Gastrocnemius medialis (tissue), 4 donors: ENCODE measurements at regions not wholly inside any gene's neighbourhood (a gene's known extent, or its start where the extent isn't known, plus 50 kb on each side); places are given as distances from the start of the nearest gene placed in this dataset.

Experiments
- POLR2A ChIP-seq, 2 donors: fragments of 450-650 bp; IDR thresholded peaks; one replicate each; pipeline ENCODE4 v1.6.1; 2017; ENCODE audit warnings: antibody characterized with exemption in 2 of 2, mild to moderate bottlenecking in 2 of 2, moderate library complexity in 2 of 2
- TF ChIP-seq, protein P1 (sequence below), 5 experiments: fragments of 450-650 bp in 3 of 5; fragments of 200-600 bp in 2 of 5; sonication (generic) in 2 of 5; IDR thresholded peaks in 4 of 5; conservative IDR thresholded peaks in 1 of 5; 1 replicate in 4 of 5; 2 replicates in 1 of 5; pipeline ENCODE4 v1.5.1; 2016 to 2019; ENCODE audit warnings: antibody characterized with exemption in 5 of 5, mild to moderate bottlenecking in 3 of 5, moderate library complexity in 3 of 5

DNA sequence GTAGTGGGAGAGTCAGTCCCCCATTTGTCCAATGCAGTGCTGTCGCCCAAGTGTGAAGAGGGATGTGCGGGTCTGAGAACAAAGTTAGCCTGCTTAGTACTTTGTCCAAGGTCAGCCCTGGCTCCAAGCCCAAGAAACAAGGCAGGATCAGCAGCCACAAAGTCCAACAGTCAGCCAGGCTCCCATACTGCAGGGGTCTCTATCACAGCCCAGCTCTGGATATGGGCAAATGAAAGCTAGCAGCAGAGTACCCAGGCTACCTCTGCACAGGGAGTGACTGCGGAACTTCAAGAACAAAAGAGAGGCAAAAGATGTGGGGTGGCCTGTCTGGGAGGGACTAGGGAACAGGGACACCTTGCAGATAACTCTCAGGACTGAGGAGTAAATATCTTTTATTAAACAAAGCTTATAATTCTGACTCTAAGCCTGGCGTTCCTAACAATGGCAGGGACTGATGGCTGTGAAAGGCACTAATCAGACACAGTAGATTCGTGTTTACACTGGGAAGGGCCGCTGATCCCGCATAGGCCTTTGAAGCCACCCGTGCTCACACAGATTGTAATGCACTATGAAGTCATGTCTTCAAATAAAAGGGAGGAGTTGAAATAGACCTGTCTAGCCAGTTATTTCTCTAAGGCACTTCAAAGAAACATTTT, 91.0 kb upstream of the EEA1 start:
- TF ChIP-seq, protein P1, sequence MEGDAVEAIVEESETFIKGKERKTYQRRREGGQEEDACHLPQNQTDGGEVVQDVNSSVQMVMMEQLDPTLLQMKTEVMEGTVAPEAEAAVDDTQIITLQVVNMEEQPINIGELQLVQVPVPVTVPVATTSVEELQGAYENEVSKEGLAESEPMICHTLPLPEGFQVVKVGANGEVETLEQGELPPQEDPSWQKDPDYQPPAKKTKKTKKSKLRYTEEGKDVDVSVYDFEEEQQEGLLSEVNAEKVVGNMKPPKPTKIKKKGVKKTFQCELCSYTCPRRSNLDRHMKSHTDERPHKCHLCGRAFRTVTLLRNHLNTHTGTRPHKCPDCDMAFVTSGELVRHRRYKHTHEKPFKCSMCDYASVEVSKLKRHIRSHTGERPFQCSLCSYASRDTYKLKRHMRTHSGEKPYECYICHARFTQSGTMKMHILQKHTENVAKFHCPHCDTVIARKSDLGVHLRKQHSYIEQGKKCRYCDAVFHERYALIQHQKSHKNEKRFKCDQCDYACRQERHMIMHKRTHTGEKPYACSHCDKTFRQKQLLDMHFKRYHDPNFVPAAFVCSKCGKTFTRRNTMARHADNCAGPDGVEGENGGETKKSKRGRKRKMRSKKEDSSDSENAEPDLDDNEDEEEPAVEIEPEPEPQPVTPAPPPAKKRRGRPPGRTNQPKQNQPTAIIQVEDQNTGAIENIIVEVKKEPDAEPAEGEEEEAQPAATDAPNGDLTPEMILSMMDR (IDR thresholded peaks at IDR 0.05 in 4 of 5, conservative IDR thresholded peaks at IDR 0.05 in 1 of 5) = no peak
- TF ChIP-seq POLR2A (IDR thresholded peaks at IDR 0.05) = no peak
